CD4-positive, alpha-beta memory T cell (primary cell): ENCODE measurements at regions not wholly inside any gene's neighbourhood (a gene's known extent, or its start where the extent isn't known, plus 50 kb on each side); places are given as distances from the start of the nearest gene placed in this dataset.

Source experiments
- CTCF ChIA-PET: fragments of 350-600 bp; sonication (Branson Sonifier 250); formaldehyde crosslinking; loops from one replicate; lab custom pipeline; 2021; ENCODE audit warnings: inconsistent platforms; ENCODE audit not compliant: partially characterized antibody; lab: Charles Lee
- POLR2A ChIA-PET: fragments of 350-600 bp; sonication (Branson Sonifier 250); formaldehyde crosslinking; loops from one replicate; lab custom pipeline; 2021; ENCODE audit not compliant: partially characterized antibody; lab: Charles Lee
- DNase-seq, 5 donors: peaks; one replicate each; pipeline versions ENCODE4 v3.0.0 to v3.0.0-alpha.2; 2020 to 2022; ENCODE audit warnings: mixed read lengths in 1 of 5
- H3K27ac ChIP-seq: one replicate; pipeline ENCODE4 v1.7.0; 2013; ENCODE audit warnings: low read depth, low read length
- H3K27me3 ChIP-seq: 2 replicates; pipeline ENCODE4 v1.7.0; 2013; ENCODE audit warnings: mild to moderate bottlenecking, low read length, moderate library complexity; ENCODE audit not compliant: insufficient read depth
- H3K36me3 ChIP-seq: 2 replicates; pipeline ENCODE4 v1.7.0; 2013; ENCODE audit warnings: mild to moderate bottlenecking, low read length, moderate library complexity; ENCODE audit not compliant: insufficient read depth
- H3K4me1 ChIP-seq: 2 replicates; pipeline ENCODE4 v1.7.0; 2013; ENCODE audit warnings: mild to moderate bottlenecking, low read length, moderate library complexity; ENCODE audit not compliant: insufficient read depth
- H3K4me3 ChIP-seq, 2 donors: one replicate each; pipeline ENCODE4 v1.7.0; 2013; ENCODE audit warnings: low read length in 2 of 2, mild to moderate bottlenecking in 1 of 2
- H3K9me3 ChIP-seq, 2 donors: one replicate each; pipeline ENCODE4 v1.7.0; 2013; ENCODE audit warnings: low read length in 2 of 2, control low read depth in 1 of 2; ENCODE audit not compliant: control insufficient read depth in 1 of 2
- H3K27ac Mint-ChIP-seq, 7 donors: one replicate each; pipeline ENCODE4 v1.8.0; 2020 to 2021; ENCODE audit warnings: mixed read lengths in 7 of 7, mild to moderate bottlenecking in 6 of 7, inconsistent platforms in 3 of 7, moderate library complexity in 3 of 7
- H3K27me3 Mint-ChIP-seq, 2 donors: one replicate each; pipeline ENCODE4 v1.8.0; 2020 to 2021; ENCODE audit warnings: mixed read lengths in 2 of 2
- H3K36me3 Mint-ChIP-seq, 2 donors: one replicate each; pipeline ENCODE4 v1.8.0; 2020 to 2021; ENCODE audit warnings: mixed read lengths in 2 of 2, inconsistent platforms in 1 of 2, mild to moderate bottlenecking in 1 of 2
- H3K4me1 Mint-ChIP-seq, 4 donors: one replicate each; pipeline ENCODE4 v1.8.0; 2020 to 2021; ENCODE audit warnings: mixed read lengths in 4 of 4, mild to moderate bottlenecking in 1 of 4
- H3K4me3 Mint-ChIP-seq, 8 donors: one replicate each; pipeline ENCODE4 v1.8.0; 2020 to 2021; ENCODE audit warnings: mixed read lengths in 8 of 8, mild to moderate bottlenecking in 7 of 8, moderate library complexity in 6 of 8, inconsistent platforms in 3 of 8
- H3K9me3 Mint-ChIP-seq, 8 donors: one replicate each; pipeline ENCODE4 v1.8.0; 2020 to 2021; ENCODE audit warnings: mixed read lengths in 8 of 8, mild to moderate bottlenecking in 5 of 8, inconsistent platforms in 3 of 8, moderate library complexity in 1 of 8
- intact Hi-C: fragments of 100-400 bp; cut with micrococcal nuclease; formaldehyde crosslinking; loops from one replicate; pipeline ENCODE4 v1.15.1; 2023

DNA sequence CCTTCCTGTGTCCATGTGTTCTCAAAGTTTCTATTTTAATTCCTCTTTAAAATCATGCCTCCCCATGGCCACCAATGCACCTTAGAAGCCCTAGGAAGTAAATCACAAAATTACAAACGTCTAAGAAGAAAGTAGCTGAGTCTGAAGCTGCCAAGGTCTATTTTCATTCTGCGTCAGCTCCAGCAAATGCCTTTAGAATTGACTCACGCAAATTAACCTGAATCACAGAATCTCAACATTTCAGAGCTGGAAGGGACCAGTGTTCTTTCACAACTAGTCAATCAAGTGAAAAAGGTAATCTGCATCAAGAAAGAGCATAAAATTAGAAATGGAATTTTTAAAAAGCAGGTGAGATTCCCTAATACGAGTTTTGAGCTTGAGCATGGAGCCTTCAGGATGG is 1017.6 kb downstream of the SORCS3 start:
- Mint-ChIP-seq H3K27me3 (no peaks in the 10 kb centered on the region), H3K36me3 (no peaks in the 10 kb centered on the region), H3K4me3 (no peak overlapping the region), H3K4me1 (no peaks in the 10 kb centered on the region), H3K9me3 (peaks cover 0 to 12% (median 0%) of the 10 kb centered on the region in 8 donors), H3K27ac (no peak overlapping the region)
- CTCF ChIA-PET: no interaction called here
- POLR2A ChIA-PET: no interaction called here
- Histone ChIP-seq H3K4me1 (no peaks in the 10 kb centered on the region), H3K27ac (no peak overlapping the region), H3K9me3 (no peaks in the 10 kb centered on the region), H3K36me3 (no peaks in the 10 kb centered on the region), H3K27me3 (no peaks in the 10 kb centered on the region), H3K4me3 (no peak overlapping the region)
- no peak for DNase-seq
- intact Hi-C loops: no loop called here

DNA sequence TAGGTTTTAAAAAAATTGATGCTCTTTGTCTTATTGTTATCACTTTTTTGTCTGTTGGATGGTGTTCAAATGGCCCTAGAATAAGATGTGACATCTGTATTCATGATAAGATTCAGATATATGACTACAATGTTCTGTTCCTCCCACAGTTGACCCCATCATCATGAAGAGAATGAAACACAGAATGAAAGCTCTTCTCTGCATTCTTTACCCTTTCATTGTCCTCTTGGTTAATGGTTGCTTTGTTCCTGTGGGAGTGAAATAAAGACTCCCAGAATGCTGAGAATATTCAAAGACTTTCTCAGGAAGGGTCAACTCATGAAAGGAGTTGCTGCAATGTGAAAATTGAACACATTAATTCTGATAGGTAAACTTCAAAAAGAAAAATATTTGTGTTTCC is 1015.8 kb downstream of the SORCS3 start:
- ChIA-PET POLR2A (no interaction called here), CTCF (no interaction called here)
- no peak overlapping the region for H3K4me3 Mint-ChIP-seq
- no peaks in the 10 kb centered on the region for H3K27me3 Mint-ChIP-seq
- DNase-seq: no peak
- H3K27me3 ChIP-seq: no peaks in the 10 kb centered on the region
- H3K9me3 ChIP-seq: no peaks in the 10 kb centered on the region
- peaks cover 0 to 12% (median 0%) of the 10 kb centered on the region in 8 donors for H3K9me3 Mint-ChIP-seq
- H3K27ac Mint-ChIP-seq: no peak overlapping the region
- H3K4me3 ChIP-seq: no peak overlapping the region
- no peaks in the 10 kb centered on the region for H3K36me3 Mint-ChIP-seq
- no peaks in the 10 kb centered on the region for H3K36me3 ChIP-seq
- H3K4me1 ChIP-seq: no peaks in the 10 kb centered on the region
- H3K27ac ChIP-seq: no peak overlapping the region
- H3K4me1 Mint-ChIP-seq: no peaks in the 10 kb centered on the region
- intact Hi-C loops: no loop called here

DNA sequence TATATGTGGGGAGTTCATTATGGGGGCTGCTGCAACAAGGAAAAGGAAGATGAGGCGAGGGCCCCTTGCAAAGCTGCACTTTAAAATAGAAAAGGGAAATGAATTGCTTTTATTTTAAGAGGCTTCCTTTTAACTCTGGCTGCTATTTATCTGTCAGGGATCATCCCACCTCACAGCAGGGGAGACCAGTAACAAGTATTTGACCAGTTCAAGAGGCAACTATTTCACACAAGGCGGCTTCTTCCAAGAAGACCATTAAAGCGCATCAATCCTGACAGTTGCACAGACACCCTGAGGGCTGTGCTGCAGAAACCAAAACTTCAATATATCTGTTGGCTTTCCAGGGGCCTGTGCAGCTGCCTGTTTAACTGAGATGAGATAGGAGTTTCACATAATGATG is 1009.2 kb downstream of the SORCS3 start:
- Mint-ChIP-seq H3K27me3 (no peaks in the 10 kb centered on the region), H3K9me3 (peaks cover 0 to 15% (median 3%) of the 10 kb centered on the region in 8 donors), H3K36me3 (no peaks in the 10 kb centered on the region), H3K4me1 (no peaks in the 10 kb centered on the region), H3K27ac (no peak overlapping the region), H3K4me3 (no peak overlapping the region)
- Histone ChIP-seq H3K4me1 (no peaks in the 10 kb centered on the region), H3K36me3 (no peaks in the 10 kb centered on the region), H3K27ac (no peak overlapping the region), H3K27me3 (no peaks in the 10 kb centered on the region), H3K9me3 (no peaks in the 10 kb centered on the region), H3K4me3 (no peak overlapping the region)
- no peak for DNase-seq
- intact Hi-C loops: no loop called here
- ChIA-PET POLR2A (no interaction called here), CTCF (no interaction called here)

- no peaks in the 10 kb centered on the region for H3K36me3 Mint-ChIP-seq
Observed at GRCh38 chr10:105647354-105647753, 1006.3 kb downstream of the SORCS3 start.

DNA sequence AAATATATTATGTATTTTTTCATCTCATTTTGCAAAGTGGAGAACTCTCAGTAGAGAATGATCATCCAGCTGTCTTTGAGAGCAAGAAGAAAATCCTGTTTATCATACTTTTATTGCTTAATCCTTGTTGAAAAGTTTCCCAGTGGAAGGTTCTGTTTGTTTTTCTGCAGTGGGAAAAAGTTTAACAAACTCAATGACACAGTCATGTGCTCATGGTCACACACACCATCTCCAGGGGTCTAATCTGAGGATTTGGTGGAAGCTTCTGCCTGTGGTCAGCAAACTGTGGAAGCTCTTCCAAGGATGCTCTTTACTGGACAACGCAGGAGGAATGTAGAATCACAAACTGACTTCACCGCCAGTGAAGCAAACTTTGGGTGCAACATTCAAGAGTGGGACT is 1003.9 kb downstream of the SORCS3 start:
- Mint-ChIP-seq H3K4me1 (no peaks in the 10 kb centered on the region), H3K27ac (no peak overlapping the region), H3K4me3 (no peak overlapping the region), H3K27me3 (no peaks in the 10 kb centered on the region), H3K9me3 (peaks cover 2 to 13% (median 5%) of the 10 kb centered on the region in 8 donors), H3K36me3 (no peaks in the 10 kb centered on the region)
- no peak overlapping the region for H3K4me3 ChIP-seq
- DNase-seq: no peak
- H3K9me3 ChIP-seq: no peaks in the 10 kb centered on the region
- no peaks in the 10 kb centered on the region for H3K36me3 ChIP-seq
- CTCF ChIA-PET: no interaction called here
- no peak overlapping the region for H3K27ac ChIP-seq
- no peaks in the 10 kb centered on the region for H3K4me1 ChIP-seq
- no peaks in the 10 kb centered on the region for H3K27me3 ChIP-seq
- POLR2A ChIA-PET: no interaction called here
- intact Hi-C loops: no loop called here

More at GRCh38 chr10:105647354-105647753, 1006.3 kb downstream of the SORCS3 start:
- DNase-seq: no peak
- Histone ChIP-seq H3K9me3 (no peaks in the 10 kb centered on the region), H3K27me3 (no peaks in the 10 kb centered on the region), H3K36me3 (no peaks in the 10 kb centered on the region), H3K4me3 (no peak overlapping the region), H3K27ac (no peak overlapping the region), H3K4me1 (no peaks in the 10 kb centered on the region)
- intact Hi-C loops: no loop called here
- Mint-ChIP-seq H3K4me1 (no peaks in the 10 kb centered on the region), H3K27ac (no peak overlapping the region), H3K9me3 (peaks cover 0 to 15% (median 3%) of the 10 kb centered on the region in 8 donors), H3K4me3 (no peak overlapping the region), H3K27me3 (no peaks in the 10 kb centered on the region)
- ChIA-PET POLR2A (no interaction called here), CTCF (no interaction called here)

GRCh38 chr10:105644559-105644958 is 1003.5 kb downstream of the SORCS3 start:
- Mint-ChIP-seq H3K9me3 (peaks cover 2 to 11% (median 5%) of the 10 kb centered on the region in 8 donors), H3K4me1 (no peaks in the 10 kb centered on the region), H3K27ac (no peak overlapping the region), H3K27me3 (no peaks in the 10 kb centered on the region), H3K4me3 (no peak overlapping the region), H3K36me3 (no peaks in the 10 kb centered on the region)
- Histone ChIP-seq H3K36me3 (no peaks in the 10 kb centered on the region), H3K27ac (no peak overlapping the region), H3K9me3 (no peaks in the 10 kb centered on the region), H3K4me1 (no peaks in the 10 kb centered on the region), H3K27me3 (no peaks in the 10 kb centered on the region), H3K4me3 (no peak overlapping the region)
- POLR2A ChIA-PET: no interaction called here
- DNase-seq: no peak
- intact Hi-C loops: no loop called here
- CTCF ChIA-PET: no interaction called here

DNA sequence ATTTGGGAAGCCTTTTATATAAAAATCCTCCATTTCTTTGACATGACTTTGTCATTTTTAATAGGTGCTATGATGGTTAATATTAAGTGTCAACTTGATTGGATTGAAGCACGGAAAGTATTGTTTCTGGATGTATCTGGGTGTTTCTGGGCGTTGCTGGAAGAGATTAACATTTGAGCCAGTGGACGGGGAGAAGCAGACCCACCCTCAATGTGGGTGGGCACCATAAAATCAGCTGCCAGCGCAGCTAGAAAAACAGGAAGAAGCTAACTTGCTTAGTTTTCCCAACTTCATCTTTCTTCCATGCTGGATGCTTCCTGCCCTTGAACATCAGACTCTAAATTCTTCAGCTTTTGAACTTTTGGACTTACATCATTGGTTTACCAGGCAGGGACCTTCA is 1003.0 kb downstream of the SORCS3 start:
- H3K4me3 Mint-ChIP-seq: no peak overlapping the region
- H3K9me3 Mint-ChIP-seq: peaks cover 2 to 11% (median 5%) of the 10 kb centered on the region in 8 donors
- Histone ChIP-seq H3K4me1 (no peaks in the 10 kb centered on the region), H3K4me3 (no peak overlapping the region), H3K9me3 (no peaks in the 10 kb centered on the region), H3K27me3 (no peaks in the 10 kb centered on the region), H3K36me3 (no peaks in the 10 kb centered on the region), H3K27ac (no peak overlapping the region)
- no peak for DNase-seq
- no peak overlapping the region for H3K27ac Mint-ChIP-seq
- H3K4me1 Mint-ChIP-seq: no peaks in the 10 kb centered on the region
- CTCF ChIA-PET: no interaction called here
- POLR2A ChIA-PET: no interaction called here
- H3K36me3 Mint-ChIP-seq: no peaks in the 10 kb centered on the region
- intact Hi-C loops: no loop called here
- no peaks in the 10 kb centered on the region for H3K27me3 Mint-ChIP-seq

- H3K27ac Mint-ChIP-seq: no peak overlapping the region
- no peak overlapping the region for H3K4me3 ChIP-seq
- no peaks in the 10 kb centered on the region for H3K27me3 ChIP-seq
- peaks cover 2 to 15% (median 6%) of the 10 kb centered on the region in 8 donors for H3K9me3 Mint-ChIP-seq
- H3K27me3 Mint-ChIP-seq: no peaks in the 10 kb centered on the region
- CTCF ChIA-PET: no interaction called here
- POLR2A ChIA-PET: no interaction called here
- no peaks in the 10 kb centered on the region for H3K36me3 Mint-ChIP-seq
- H3K4me1 ChIP-seq: no peaks in the 10 kb centered on the region
- H3K36me3 ChIP-seq: no peaks in the 10 kb centered on the region
- no peaks in the 10 kb centered on the region for H3K9me3 ChIP-seq
- intact Hi-C loops: no loop called here
- no peak overlapping the region for H3K4me3 Mint-ChIP-seq
- no peak overlapping the region for H3K27ac ChIP-seq
- no peak for DNase-seq
- no peaks in the 10 kb centered on the region for H3K4me1 Mint-ChIP-seq
Observed at GRCh38 chr10:105643660-105644059, 1002.6 kb downstream of the SORCS3 start.
